Medulla oblongata (tissue), 1 donor: ENCODE measurements at regions not wholly inside any gene's neighbourhood (a gene's known extent, or its start where the extent isn't known, plus 50 kb on each side); places are given as distances from the start of the nearest gene placed in this dataset.
"Not testable (repeated sequence)": the region's sequence is repeated elsewhere in the genome, so short reads cannot be mapped to it uniquely, and the experiment has no call there.

Experiments
- DNase-seq: peaks from one replicate; pipeline ENCODE4 v3.0.0-alpha.2; 2015; ENCODE audit errors: extremely low spot score

GRCh38 chr4:130067419-130067818, 971.5 kb downstream of the C4orf33 start:
- no peak for DNase-seq

- DNase-seq = no peak
These were observed 972.1 kb downstream of the C4orf33 start for GRCh38 chr4:130068072-130068471.

GRCh38 chr4:130071746-130072145, 975.8 kb downstream of the C4orf33 start:
- no peak for DNase-seq

GRCh38 chr4:130073145-130073790, 977.3 kb downstream of the C4orf33 start:
- no peak for DNase-seq

- DNase-seq = no peak
These were observed 978.1 kb downstream of the C4orf33 start for GRCh38 chr4:130074096-130074495.

DNA sequence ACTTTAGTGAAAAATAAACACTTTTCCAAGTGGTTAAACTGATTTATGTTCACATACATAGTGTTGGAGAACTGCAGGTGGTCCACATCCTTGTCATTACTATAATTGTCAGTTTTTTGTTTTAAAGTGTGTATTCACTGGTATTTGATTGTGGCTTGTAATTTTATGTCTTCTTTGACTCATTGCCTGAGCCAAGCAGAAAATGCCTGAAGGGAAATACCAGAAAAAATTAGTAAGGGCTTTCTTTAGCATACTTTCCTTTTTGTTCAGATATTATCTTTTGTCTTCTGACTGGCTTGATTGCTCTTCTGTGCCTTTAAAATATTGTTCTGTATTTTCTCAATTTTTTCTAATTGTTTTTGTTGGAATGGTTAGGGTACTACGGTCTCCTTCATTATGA, 981.3 kb downstream of the C4orf33 start:
- no peak for DNase-seq

- DNase-seq = not testable (repeated sequence)
These were observed 983.1 kb downstream of the C4orf33 start for GRCh38 chr4:130079027-130079426.

- DNase-seq = peak; percentile 25
These were observed 985.0 kb downstream of the C4orf33 start for GRCh38 chr4:130080872-130081451.

DNA sequence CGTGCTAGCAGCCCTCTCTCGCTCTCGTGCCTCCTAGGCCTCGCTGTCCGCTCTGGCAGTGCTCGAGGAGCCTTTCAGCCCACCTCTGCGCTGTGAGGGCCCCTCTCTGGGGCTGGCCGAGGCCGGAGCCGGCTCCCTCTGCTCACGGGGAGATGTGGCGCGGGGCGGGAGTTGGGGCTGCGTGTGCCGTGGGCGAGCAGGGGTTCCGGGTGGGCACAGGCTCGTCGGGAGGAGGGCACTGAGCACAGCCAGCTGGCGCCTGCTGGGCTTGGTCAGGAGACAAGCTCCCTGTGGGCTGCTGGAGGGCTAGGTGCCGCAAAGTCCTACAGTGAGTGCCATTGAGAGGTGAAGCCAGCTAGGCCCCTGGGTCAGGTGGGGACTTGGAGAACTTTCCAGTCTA, 994.5 kb downstream of the C4orf33 start:
- no peak for DNase-seq

GRCh38 chr4:130092187-130093015, 996.4 kb downstream of the C4orf33 start:
- DNase-seq = no peak

DNA sequence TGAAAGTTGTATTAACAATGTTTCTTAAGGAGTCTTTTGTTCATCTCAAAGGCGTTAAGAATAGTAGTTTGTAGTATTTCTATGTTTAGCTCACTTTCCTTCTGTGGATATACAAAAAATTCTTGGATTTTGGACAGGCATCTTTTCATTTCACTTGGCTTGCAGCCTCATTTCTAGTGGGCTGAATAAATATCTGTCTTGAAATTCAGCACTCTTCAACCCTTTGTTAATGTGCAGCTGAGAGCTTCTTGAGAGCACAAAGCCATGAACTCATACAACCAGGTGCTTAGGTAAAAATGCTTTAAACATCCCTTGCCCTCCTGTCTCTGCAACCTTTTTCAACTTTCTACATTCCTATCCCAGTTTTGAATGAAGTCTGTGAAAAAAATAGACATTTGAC, 1003.2 kb downstream of the C4orf33 start:
- peak; percentile 13 for DNase-seq

GRCh38 chr4:130110189-130110588, 1014.2 kb downstream of the C4orf33 start:
- no peak for DNase-seq

DNA sequence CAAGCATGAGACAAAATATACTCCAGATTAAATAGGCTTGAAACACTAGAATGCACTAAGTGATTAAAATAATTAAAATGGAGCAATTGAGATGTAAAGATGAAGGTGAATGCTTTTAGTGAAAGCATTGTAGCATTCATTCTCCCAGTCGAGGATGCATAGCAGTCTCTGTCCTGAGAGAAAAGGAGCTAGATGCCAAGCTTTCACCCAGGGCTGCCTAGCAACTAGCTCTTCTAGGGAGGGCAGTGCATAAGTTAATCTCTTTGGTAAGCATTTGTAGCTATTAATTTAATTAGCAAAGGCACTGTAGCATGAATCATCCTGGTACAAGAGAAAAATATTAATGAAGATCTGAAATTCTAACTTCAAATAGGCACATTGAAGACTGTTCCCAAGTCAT, 1014.8 kb downstream of the C4orf33 start:
- no peak for DNase-seq

GRCh38 chr4:130124066-130124465, 1028.1 kb downstream of the C4orf33 start:
- no peak for DNase-seq

GRCh38 chr4:130125467-130125866, 1029.5 kb downstream of the C4orf33 start:
- DNase-seq = peak; percentile 54

- DNase-seq = no peak
These were observed 1031.3 kb downstream of the C4orf33 start for GRCh38 chr4:130127297-130127696.

- DNase-seq = no peak
These were observed 1035.6 kb downstream of the C4orf33 start for GRCh38 chr4:130131536-130131935.

- no peak for DNase-seq
These were observed 1045.7 kb downstream of the C4orf33 start for GRCh38 chr4:130141651-130142050.

DNA sequence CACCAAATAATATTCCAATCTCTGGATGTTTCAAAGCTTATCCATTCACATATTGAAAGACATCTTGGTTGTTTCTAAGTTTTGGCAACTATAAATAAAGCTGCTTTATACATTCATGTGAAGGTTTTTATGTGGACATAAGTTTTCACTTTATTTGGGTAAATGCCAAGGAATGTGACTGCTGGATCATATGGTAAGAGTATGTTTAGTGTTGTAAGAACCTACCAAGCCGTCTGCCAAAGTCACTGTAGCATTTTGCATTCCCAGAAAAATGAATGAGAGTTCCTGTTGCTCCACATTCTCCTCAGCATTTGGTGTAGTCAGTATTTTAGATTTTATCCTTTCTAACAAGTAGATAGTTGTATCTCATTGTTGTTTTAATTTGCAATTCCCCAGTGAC, 1047.7 kb downstream of the C4orf33 start:
- no peak for DNase-seq

DNA sequence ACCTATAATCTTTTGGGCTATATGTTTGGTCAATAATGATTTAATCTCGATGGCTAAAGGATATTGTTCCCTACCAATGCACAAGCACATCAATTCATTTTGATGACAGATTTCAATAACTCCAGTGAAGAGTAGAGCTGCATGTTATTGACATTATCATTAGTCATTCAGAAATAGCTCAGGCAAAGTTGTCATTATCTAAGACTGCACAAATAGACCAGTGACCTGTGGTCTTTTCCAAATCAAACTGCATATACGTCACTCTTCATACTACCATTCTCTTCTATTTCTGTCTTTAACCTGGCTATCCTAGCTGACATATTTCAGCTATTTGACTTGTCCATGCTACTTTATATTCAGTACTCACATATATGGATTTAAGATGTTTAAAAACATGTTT, 1050.8 kb downstream of the C4orf33 start:
- DNase-seq = no peak

DNA sequence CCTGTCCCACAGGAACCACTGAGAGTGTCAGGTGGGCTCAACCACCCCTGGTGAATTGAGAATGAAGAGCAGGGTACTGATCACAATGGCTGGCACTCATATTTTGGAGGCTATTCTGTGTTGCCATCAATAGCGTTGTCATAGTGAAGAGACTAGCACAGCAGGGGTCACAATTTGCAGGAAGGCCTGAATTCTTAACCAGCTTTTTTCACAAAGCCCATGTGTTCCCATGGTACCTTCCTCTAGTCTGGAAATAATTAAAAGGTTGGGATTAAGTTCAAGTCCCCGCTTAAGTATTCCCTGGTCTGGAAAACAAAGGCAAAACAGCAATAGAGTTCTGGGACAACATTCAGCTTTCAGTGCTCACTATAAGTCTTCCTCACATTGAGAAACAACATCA, 1051.7 kb downstream of the C4orf33 start:
- peak; percentile 65 for DNase-seq

DNA sequence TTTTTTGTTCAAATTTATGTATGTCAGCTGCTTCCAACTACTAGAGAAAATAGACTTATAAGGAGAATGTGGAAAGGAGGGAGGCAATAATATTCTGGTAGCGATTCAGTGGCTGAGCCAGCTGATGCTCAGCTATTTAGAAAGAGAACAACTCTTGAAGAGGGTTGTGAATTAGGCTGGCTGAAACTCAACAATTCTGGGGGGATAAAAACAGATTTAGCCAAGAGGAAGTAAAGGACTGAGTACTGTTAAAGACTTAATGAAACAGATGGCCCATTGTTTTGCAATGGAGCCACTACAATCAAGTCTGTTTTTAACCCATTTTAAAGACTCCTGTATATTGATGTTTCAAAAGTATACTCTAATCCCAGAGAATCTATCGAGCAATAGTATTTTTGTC, 1058.9 kb downstream of the C4orf33 start:
- peak; percentile 9 for DNase-seq

- no peak for DNase-seq
These were observed 1067.7 kb downstream of the C4orf33 start for GRCh38 chr4:130163701-130164100.
